ENCODE measurements at regions not wholly inside any gene's neighbourhood (a gene's known extent, or its start where the extent isn't known, plus 50 kb on each side); places are given as distances from the start of the nearest gene placed in this dataset.

DNA sequence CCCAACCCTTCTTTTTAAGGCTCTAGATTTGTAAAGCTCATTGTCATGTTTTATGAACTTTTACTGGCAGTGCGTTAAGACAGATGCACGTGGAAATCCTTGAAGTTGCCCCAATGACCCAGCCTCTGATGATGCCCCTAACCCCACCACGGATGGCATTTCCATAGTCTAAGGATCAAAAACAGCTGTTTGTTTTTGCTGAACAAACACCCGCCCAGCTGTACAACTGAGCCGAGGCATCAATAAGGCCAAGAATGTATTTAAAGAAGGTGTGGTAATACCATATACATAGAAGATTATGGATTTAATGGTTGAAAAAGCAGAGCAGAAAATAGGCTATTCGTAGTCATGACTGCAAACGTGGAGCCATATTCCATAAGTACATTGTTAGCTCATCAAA lies 83.7 kb downstream of the SALL1 start:
- no peaks in the 10 kb centered on the region for H3K27me3 ChIP-seq (ENCODE audit: control insufficient read depth, insufficient read depth, low read length)
- H3K9me3 ChIP-seq (ENCODE audit: control insufficient read depth, insufficient read depth, low read length), result no peaks in the 10 kb centered on the region
- no peaks in the 10 kb centered on the region for H3K36me3 Mint-ChIP-seq
- H3K27ac ChIP-seq (ENCODE audit: low read length), result no peak overlapping the region
- ATAC-seq, result no peak
- intact Hi-C loops (cut with micrococcal nuclease), result no loop called here
- H3K4me3 Mint-ChIP-seq, result no peak overlapping the region
- TF ChIP-seq, protein P1, sequence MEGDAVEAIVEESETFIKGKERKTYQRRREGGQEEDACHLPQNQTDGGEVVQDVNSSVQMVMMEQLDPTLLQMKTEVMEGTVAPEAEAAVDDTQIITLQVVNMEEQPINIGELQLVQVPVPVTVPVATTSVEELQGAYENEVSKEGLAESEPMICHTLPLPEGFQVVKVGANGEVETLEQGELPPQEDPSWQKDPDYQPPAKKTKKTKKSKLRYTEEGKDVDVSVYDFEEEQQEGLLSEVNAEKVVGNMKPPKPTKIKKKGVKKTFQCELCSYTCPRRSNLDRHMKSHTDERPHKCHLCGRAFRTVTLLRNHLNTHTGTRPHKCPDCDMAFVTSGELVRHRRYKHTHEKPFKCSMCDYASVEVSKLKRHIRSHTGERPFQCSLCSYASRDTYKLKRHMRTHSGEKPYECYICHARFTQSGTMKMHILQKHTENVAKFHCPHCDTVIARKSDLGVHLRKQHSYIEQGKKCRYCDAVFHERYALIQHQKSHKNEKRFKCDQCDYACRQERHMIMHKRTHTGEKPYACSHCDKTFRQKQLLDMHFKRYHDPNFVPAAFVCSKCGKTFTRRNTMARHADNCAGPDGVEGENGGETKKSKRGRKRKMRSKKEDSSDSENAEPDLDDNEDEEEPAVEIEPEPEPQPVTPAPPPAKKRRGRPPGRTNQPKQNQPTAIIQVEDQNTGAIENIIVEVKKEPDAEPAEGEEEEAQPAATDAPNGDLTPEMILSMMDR (IDR thresholded peaks at IDR 0.05), result no peak
- peaks cover 6 to 8% of the 10 kb centered on the region in 2 donors for H3K27me3 Mint-ChIP-seq (ENCODE audit: low read depth in 2 of 2)
- WGBS (ENCODE audit: insufficient coverage), result 81% methylated on average over 7 of the region's 7 CpGs
- no peaks in the 10 kb centered on the region for H3K9me3 Mint-ChIP-seq
- no peak overlapping the region for H3K4me3 ChIP-seq (ENCODE audit: low read length)
- H3K36me3 ChIP-seq (ENCODE audit: control insufficient read depth, insufficient read depth, low read length), result no peaks in the 10 kb centered on the region
- H3K27ac Mint-ChIP-seq, result no peak overlapping the region
- DNase-seq, result no peak
- no peaks in the 10 kb centered on the region for H3K4me1 Mint-ChIP-seq
- H3K4me1 ChIP-seq (ENCODE audit: control insufficient read depth, insufficient read depth, low read length), result no peaks in the 10 kb centered on the region

- intact Hi-C loops (cut with micrococcal nuclease), result no loop called here
- no peak overlapping the region for H3K4me3 Mint-ChIP-seq
- no peaks in the 10 kb centered on the region for H3K9me3 Mint-ChIP-seq
- Histone ChIP-seq H3K36me3 (ENCODE audit: control insufficient read depth, insufficient read depth, low read length) (no peaks in the 10 kb centered on the region), H3K27me3 (ENCODE audit: control insufficient read depth, insufficient read depth, low read length) (no peaks in the 10 kb centered on the region), H3K4me1 (ENCODE audit: control insufficient read depth, insufficient read depth, low read length) (no peaks in the 10 kb centered on the region), H3K4me3 (ENCODE audit: low read length) (no peak overlapping the region), H3K9me3 (ENCODE audit: control insufficient read depth, insufficient read depth, low read length) (no peaks in the 10 kb centered on the region), H3K27ac (ENCODE audit: low read length) (no peak overlapping the region)
- no peaks in the 10 kb centered on the region for H3K4me1 Mint-ChIP-seq
- TF ChIP-seq, protein P1 (IDR thresholded peaks at IDR 0.05), result no peak
- H3K36me3 Mint-ChIP-seq, result no peaks in the 10 kb centered on the region
- WGBS (ENCODE audit: insufficient coverage), result 76% methylated on average over 4 of the region's 5 CpGs
- no peak overlapping the region for H3K27ac Mint-ChIP-seq
- no peak for DNase-seq
- ATAC-seq, result no peak
- peaks cover 14 to 19% of the 10 kb centered on the region in 2 donors for H3K27me3 Mint-ChIP-seq (ENCODE audit: low read depth in 2 of 2)
These were observed 89.0 kb downstream of the SALL1 start for GRCh38 chr16:51062039-51062438.

- Mint-ChIP-seq H3K4me3 (no peak overlapping the region), H3K4me1 (no peaks in the 10 kb centered on the region), H3K27me3 (ENCODE audit: low read depth in 2 of 2) (peaks cover 14 to 21% of the 10 kb centered on the region in 2 donors), H3K27ac (no peak overlapping the region), H3K9me3 (no peaks in the 10 kb centered on the region), H3K36me3 (no peaks in the 10 kb centered on the region)
- intact Hi-C loops (cut with micrococcal nuclease), result no loop called here
- WGBS (ENCODE audit: insufficient coverage), result 100% methylated on average over 2 of the region's 2 CpGs
- DNase-seq (no peak), ATAC-seq (no peak)
- no peaks in the 10 kb centered on the region for H3K36me3 ChIP-seq (ENCODE audit: control insufficient read depth, insufficient read depth, low read length)
- H3K9me3 ChIP-seq (ENCODE audit: control insufficient read depth, insufficient read depth, low read length), result no peaks in the 10 kb centered on the region
- no peaks in the 10 kb centered on the region for H3K27me3 ChIP-seq (ENCODE audit: control insufficient read depth, insufficient read depth, low read length)
- H3K4me1 ChIP-seq (ENCODE audit: control insufficient read depth, insufficient read depth, low read length), result no peaks in the 10 kb centered on the region
- H3K4me3 ChIP-seq (ENCODE audit: low read length), result no peak overlapping the region
- H3K27ac ChIP-seq (ENCODE audit: low read length), result no peak overlapping the region
- TF ChIP-seq, protein P1 (IDR thresholded peaks at IDR 0.05), result no peak
These were observed 89.7 kb downstream of the SALL1 start for GRCh38 chr16:51061328-51061727.

- no CpG with 5 or more reads among the region's 2 CpGs for WGBS (ENCODE audit: insufficient coverage)
- ATAC-seq (no peak), DNase-seq (no peak)
- intact Hi-C loops (cut with micrococcal nuclease), result no loop called here
- Mint-ChIP-seq H3K27me3 (ENCODE audit: low read depth in 2 of 2) (peaks cover 13 to 21% of the 10 kb centered on the region in 2 donors), H3K27ac (no peak overlapping the region), H3K36me3 (no peaks in the 10 kb centered on the region), H3K9me3 (no peaks in the 10 kb centered on the region), H3K4me1 (no peaks in the 10 kb centered on the region), H3K4me3 (no peak overlapping the region)
- H3K4me1 ChIP-seq (ENCODE audit: control insufficient read depth, insufficient read depth, low read length), result no peaks in the 10 kb centered on the region
- no peak overlapping the region for H3K4me3 ChIP-seq (ENCODE audit: low read length)
- TF ChIP-seq, protein P1 (IDR thresholded peaks at IDR 0.05), result no peak
- H3K27ac ChIP-seq (ENCODE audit: low read length), result no peak overlapping the region
- H3K27me3 ChIP-seq (ENCODE audit: control insufficient read depth, insufficient read depth, low read length), result no peaks in the 10 kb centered on the region
- no peaks in the 10 kb centered on the region for H3K9me3 ChIP-seq (ENCODE audit: control insufficient read depth, insufficient read depth, low read length)
- H3K36me3 ChIP-seq (ENCODE audit: control insufficient read depth, insufficient read depth, low read length), result no peaks in the 10 kb centered on the region
These were observed 93.1 kb downstream of the SALL1 start for GRCh38 chr16:51057969-51058337.
